ENCODE measurements at regions not wholly inside any gene's neighbourhood (a gene's known extent, or its start where the extent isn't known, plus 50 kb on each side); places are given as distances from the start of the nearest gene placed in this dataset.

GRCh38 chr4:134078230-134078914 is 123.2 kb downstream of the PABPC4L start:
- no peak for TF ChIP-seq CTCF (conservative IDR thresholded peaks at IDR 0.05; ENCODE audit: low read depth, low read length)
- no peak for TF ChIP-seq MAZ (IDR thresholded peaks at IDR 0.05; ENCODE audit: borderline replicate concordance, low read depth, low read length)
- no peak for TF ChIP-seq POLR2A (IDR thresholded peaks at IDR 0.05; ENCODE audit: low read depth, low read length)
- no peak for TF ChIP-seq CEBPB (IDR thresholded peaks at IDR 0.05; ENCODE audit: low read depth, low read length)
- no peak for TF ChIP-seq RCOR1 (IDR thresholded peaks at IDR 0.05; ENCODE audit: insufficient replicate concordance, low read length)
- TF ChIP-seq MAFK (IDR thresholded peaks at IDR 0.05; ENCODE audit: low read depth, low read length) = no peak
- TF ChIP-seq FOS (IDR thresholded peaks at IDR 0.05; ENCODE audit: low read depth, low read length) = no peak
- no peak for TF ChIP-seq BHLHE40 (IDR thresholded peaks at IDR 0.05; ENCODE audit: low read depth, low read length)

All from IMR-90 (cell line).